Skeletal muscle tissue (tissue), 3 donors: ENCODE measurements at regions not wholly inside any gene's neighbourhood (a gene's known extent, or its start where the extent isn't known, plus 50 kb on each side); places are given as distances from the start of the nearest gene placed in this dataset.

Source experiments
- H3K27ac ChIP-seq: one replicate; pipeline ENCODE4 v1.7.0; 2013; ENCODE audit warnings: mild to moderate bottlenecking, low read depth, low read length, inconsistent platforms
- H3K27me3 ChIP-seq, 3 donors: one replicate each; pipeline ENCODE4 v1.7.0; 2013; ENCODE audit warnings: low read length in 3 of 3; ENCODE audit not compliant: control insufficient read depth in 3 of 3, insufficient read depth in 3 of 3
- H3K36me3 ChIP-seq, 3 donors: one replicate each; pipeline ENCODE4 v1.7.0; 2013; ENCODE audit warnings: low read length in 3 of 3; ENCODE audit not compliant: control insufficient read depth in 3 of 3, insufficient read depth in 3 of 3
- H3K4me1 ChIP-seq, 3 donors: one replicate each; pipeline ENCODE4 v1.7.0; 2013; ENCODE audit warnings: low read length in 3 of 3, mild to moderate bottlenecking in 3 of 3; ENCODE audit not compliant: control insufficient read depth in 3 of 3, insufficient read depth in 3 of 3
- H3K4me3 ChIP-seq, 3 donors: one replicate each; pipeline ENCODE4 v1.7.0; 2013; ENCODE audit warnings: low read length in 3 of 3
- H3K9ac ChIP-seq, 3 donors: one replicate each; pipeline ENCODE4 v1.7.0; 2013; ENCODE audit warnings: low read length in 3 of 3, mild to moderate bottlenecking in 3 of 3, moderate library complexity in 2 of 3, low read depth in 1 of 3
- H3K9me3 ChIP-seq, 3 donors: one replicate each; pipeline ENCODE4 v1.7.0; 2013; ENCODE audit warnings: low read length in 3 of 3; ENCODE audit not compliant: control insufficient read depth in 3 of 3
- donor health status: Osteomylitis.

- H3K9ac ChIP-seq: no peak overlapping the region
- no peaks in the 10 kb centered on the region for H3K27me3 ChIP-seq
- H3K4me3 ChIP-seq: no peak overlapping the region
- peaks cover 0 to 4% (median 2%) of the 10 kb centered on the region in 3 donors for H3K9me3 ChIP-seq
- H3K27ac ChIP-seq: no peak overlapping the region
- H3K36me3 ChIP-seq: no peaks in the 10 kb centered on the region
- H3K4me1 ChIP-seq: no peaks in the 10 kb centered on the region
Observed at GRCh38 chr4:183842129-183842528, 63.0 kb upstream of the STOX2 start.

- Histone ChIP-seq H3K4me1 (no peaks in the 10 kb centered on the region), H3K36me3 (no peaks in the 10 kb centered on the region), H3K9ac (no peak overlapping the region), H3K9me3 (peaks cover 0 to 4% (median 2%) of the 10 kb centered on the region in 3 donors), H3K27me3 (no peaks in the 10 kb centered on the region), H3K27ac (no peak overlapping the region), H3K4me3 (no peak overlapping the region)
Observed at GRCh38 chr4:183843248-183843671, 61.8 kb upstream of the STOX2 start.

DNA sequence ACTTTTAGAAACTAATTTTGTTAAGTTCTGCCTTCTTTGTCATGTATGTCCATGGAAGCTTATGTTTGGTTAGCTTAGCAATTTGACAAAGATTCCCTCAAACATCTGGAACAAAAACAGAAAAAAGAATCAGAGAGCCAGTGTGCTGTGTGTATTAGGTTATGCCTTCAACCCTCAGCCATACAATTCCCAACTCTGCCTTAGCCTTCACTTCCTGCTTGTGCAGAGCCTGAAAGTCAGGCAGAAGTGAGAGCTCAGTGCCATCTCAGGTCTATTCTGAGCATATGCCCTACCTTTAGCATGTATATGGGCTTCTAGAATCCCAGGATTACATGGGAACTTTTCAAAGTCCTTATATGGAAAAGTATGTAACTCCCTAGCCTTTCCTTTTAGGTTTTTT, 58.2 kb upstream of the STOX2 start:
- Histone ChIP-seq H3K27me3 (no peaks in the 10 kb centered on the region), H3K9me3 (peaks cover 0 to 4% (median 2%) of the 10 kb centered on the region in 3 donors), H3K4me3 (no peak overlapping the region), H3K4me1 (peaks cover 2 to 5% (median 3%) of the 10 kb centered on the region in 3 donors), H3K27ac (no peak overlapping the region), H3K36me3 (no peaks in the 10 kb centered on the region), H3K9ac (no peak overlapping the region)

DNA sequence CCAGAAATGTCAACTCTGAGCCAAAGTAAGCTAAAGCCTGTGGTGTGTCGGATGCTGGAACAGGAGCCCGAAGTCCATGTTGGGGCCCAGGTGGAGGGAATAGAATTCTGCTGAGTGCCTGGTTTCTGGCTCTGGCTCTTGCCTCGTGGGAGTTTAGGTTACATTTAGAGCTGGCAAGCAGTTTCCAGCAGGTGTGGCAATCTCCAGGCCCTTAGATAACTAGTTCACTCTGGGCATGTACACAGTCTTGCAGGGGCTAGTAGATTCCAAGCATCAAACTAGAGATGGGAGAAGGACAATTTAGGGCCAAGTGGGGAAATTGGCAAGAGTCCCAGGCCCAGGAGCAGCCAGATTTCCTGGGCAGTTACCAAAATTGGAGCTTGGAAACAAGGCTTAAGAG, 56.3 kb upstream of the STOX2 start:
- peaks cover 0 to 4% (median 2%) of the 10 kb centered on the region in 3 donors for H3K9me3 ChIP-seq
- H3K4me3 ChIP-seq: no peak overlapping the region
- no peak overlapping the region for H3K9ac ChIP-seq
- no peak overlapping the region for H3K27ac ChIP-seq
- H3K4me1 ChIP-seq: peaks cover 2 to 5% (median 3%) of the 10 kb centered on the region in 3 donors
- no peaks in the 10 kb centered on the region for H3K27me3 ChIP-seq
- no peaks in the 10 kb centered on the region for H3K36me3 ChIP-seq

DNA sequence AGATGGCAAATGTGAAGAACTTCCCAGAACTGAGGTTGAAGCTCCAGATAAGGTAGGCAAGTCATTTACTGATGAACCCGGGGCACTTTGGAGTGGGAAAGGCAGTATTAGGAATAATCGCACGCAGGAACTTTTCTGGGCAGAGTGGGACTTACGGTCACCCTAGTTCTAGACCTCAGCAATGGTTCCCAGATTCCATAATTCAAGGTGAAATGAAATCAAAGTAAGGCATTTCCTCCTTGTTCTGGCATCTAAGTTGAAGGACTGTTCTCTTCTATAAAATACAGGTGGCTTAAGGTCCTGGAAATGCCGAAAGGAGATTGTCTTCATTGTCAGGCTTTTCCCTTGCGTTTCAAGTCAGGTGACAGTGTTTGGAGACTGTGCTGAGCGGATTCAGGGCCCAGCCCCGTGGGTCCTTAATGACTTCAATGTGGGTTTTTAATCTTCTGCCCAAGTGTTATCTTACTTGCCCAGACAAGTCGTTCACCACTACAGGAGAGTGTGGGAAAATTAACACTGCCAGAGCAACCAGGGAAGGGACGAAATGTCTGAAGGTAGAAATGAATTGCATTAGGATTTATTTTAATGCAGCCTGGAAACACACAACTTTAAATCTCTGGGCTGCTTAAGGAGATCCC, 52.1 kb upstream of the STOX2 start:
- peaks cover 2 to 6% (median 4%) of the 10 kb centered on the region in 3 donors for H3K27me3 ChIP-seq
- peaks cover 2 to 5% (median 3%) of the 10 kb centered on the region in 3 donors for H3K4me1 ChIP-seq
- H3K36me3 ChIP-seq: no peaks in the 10 kb centered on the region
- no peaks in the 10 kb centered on the region for H3K9me3 ChIP-seq
- no peak overlapping the region for H3K27ac ChIP-seq
- H3K9ac ChIP-seq: no peak overlapping the region
- H3K4me3 ChIP-seq: no peak overlapping the region

- Histone ChIP-seq H3K4me3 (no peak overlapping the region), H3K36me3 (no peaks in the 10 kb centered on the region), H3K4me1 (peaks cover 2 to 5% (median 3%) of the 10 kb centered on the region in 3 donors), H3K9ac (no peak overlapping the region), H3K27ac (no peak overlapping the region), H3K27me3 (peaks cover 2 to 8% (median 4%) of the 10 kb centered on the region in 3 donors), H3K9me3 (no peaks in the 10 kb centered on the region)
Observed at GRCh38 chr4:183853548-183853940, 51.6 kb upstream of the STOX2 start.
